ENCODE measurements at regions not wholly inside any gene's neighbourhood (a gene's known extent, or its start where the extent isn't known, plus 50 kb on each side); places are given as distances from the start of the nearest gene placed in this dataset.

- Histone ChIP-seq H3K9ac (ENCODE audit: control insufficient read depth, extremely low read depth, insufficient read depth, low read length) (no peak overlapping the region), H4K20me1 (ENCODE audit: control insufficient read depth, extremely low read depth, insufficient read depth, low read length) (no peaks in the 10 kb centered on the region), H3K27me3 (ENCODE audit: control insufficient read depth, extremely low read depth, insufficient read depth, low read length) (no peaks in the 10 kb centered on the region), H3K9me1 (ENCODE audit: control insufficient read depth, extremely low read depth, insufficient read depth, low read length) (no peaks in the 10 kb centered on the region), H3K4me3 (ENCODE audit: control insufficient read depth in 2 of 3, extremely low read depth in 1 of 3, insufficient read depth in 2 of 3, low read depth in 1 of 3, low read length in 3 of 3) (no peak overlapping the region), H2AFZ (ENCODE audit: control insufficient read depth, low read length) (no peak overlapping the region), H3K9me3 (ENCODE audit: control insufficient read depth, low read depth, low read length) (no peaks in the 10 kb centered on the region), H3K27ac (ENCODE audit: control insufficient read depth, insufficient read depth, low read length) (no peak overlapping the region), H3K4me1 (ENCODE audit: control insufficient read depth, extremely low read depth, insufficient read depth, low read length) (no peaks in the 10 kb centered on the region), H3K36me3 (ENCODE audit: control insufficient read depth in 2 of 2, extremely low read depth in 1 of 2, insufficient read depth in 2 of 2, low read length in 2 of 2) (no peaks in the 10 kb centered on the region), H3K79me2 (ENCODE audit: control insufficient read depth, insufficient read depth, low read length) (no peaks in the 10 kb centered on the region), H3K4me2 (ENCODE audit: control insufficient read depth, extremely low read depth, insufficient read depth, low read depth, low read length) (no peak overlapping the region)
- FAIRE-seq (no peak), DNase-seq (ENCODE audit: low read depth, low spot score) (no peak)
- dilution Hi-C loops (cut with MboI; ENCODE audit: extremely low pct_ligation_motif_present, low sequenced_read_pairs), result no loop called here
- TF ChIP-seq EZH2 (IDR thresholded peaks at IDR 0.05; ENCODE audit: low read length), result no peak
- no peak for TF ChIP-seq CTCF (optimal IDR thresholded peaks at IDR 0.05 in 1 of 3, IDR thresholded peaks at IDR 0.05 in 1 of 3, conservative IDR thresholded peaks at IDR 0.05 in 1 of 3; ENCODE audit: extremely low read depth in 1 of 3, insufficient read depth in 2 of 3, low read length in 3 of 3)
Measured at GRCh38 chr11:97254790-97255189, 865.0 kb downstream of the JRKL start.

- no peaks in the 10 kb centered on the region for H3K4me1 ChIP-seq (ENCODE audit: control insufficient read depth, extremely low read depth, insufficient read depth, low read length)
- H3K4me3 ChIP-seq (ENCODE audit: control insufficient read depth in 2 of 3, extremely low read depth in 1 of 3, insufficient read depth in 2 of 3, low read depth in 1 of 3, low read length in 3 of 3), result no peak overlapping the region
- DNase-seq (ENCODE audit: low read depth, low spot score) (no peak), FAIRE-seq (no peak)
- no peaks in the 10 kb centered on the region for H3K9me3 ChIP-seq (ENCODE audit: control insufficient read depth, low read depth, low read length)
- H3K27ac ChIP-seq (ENCODE audit: control insufficient read depth, insufficient read depth, low read length), result no peak overlapping the region
- H3K79me2 ChIP-seq (ENCODE audit: control insufficient read depth, insufficient read depth, low read length), result no peaks in the 10 kb centered on the region
- dilution Hi-C loops (cut with MboI; ENCODE audit: extremely low pct_ligation_motif_present, low sequenced_read_pairs), result no loop called here
- H2AFZ ChIP-seq (ENCODE audit: control insufficient read depth, low read length), result no peak overlapping the region
- no peaks in the 10 kb centered on the region for H3K27me3 ChIP-seq (ENCODE audit: control insufficient read depth, extremely low read depth, insufficient read depth, low read length)
- H4K20me1 ChIP-seq (ENCODE audit: control insufficient read depth, extremely low read depth, insufficient read depth, low read length), result no peaks in the 10 kb centered on the region
- no peaks in the 10 kb centered on the region for H3K36me3 ChIP-seq (ENCODE audit: control insufficient read depth in 2 of 2, extremely low read depth in 1 of 2, insufficient read depth in 2 of 2, low read length in 2 of 2)
- no peaks in the 10 kb centered on the region for H3K9me1 ChIP-seq (ENCODE audit: control insufficient read depth, extremely low read depth, insufficient read depth, low read length)
- no peak for TF ChIP-seq CTCF (optimal IDR thresholded peaks at IDR 0.05 in 1 of 3, IDR thresholded peaks at IDR 0.05 in 1 of 3, conservative IDR thresholded peaks at IDR 0.05 in 1 of 3; ENCODE audit: extremely low read depth in 1 of 3, insufficient read depth in 2 of 3, low read length in 3 of 3)
- TF ChIP-seq EZH2 (IDR thresholded peaks at IDR 0.05; ENCODE audit: low read length), result no peak
- H3K4me2 ChIP-seq (ENCODE audit: control insufficient read depth, extremely low read depth, insufficient read depth, low read depth, low read length), result no peak overlapping the region
- no peak overlapping the region for H3K9ac ChIP-seq (ENCODE audit: control insufficient read depth, extremely low read depth, insufficient read depth, low read length)
Measured at GRCh38 chr11:97259434-97259833, 869.6 kb downstream of the JRKL start.
